ENCODE measurements at regions not wholly inside any gene's neighbourhood (a gene's known extent, or its start where the extent isn't known, plus 50 kb on each side); places are given as distances from the start of the nearest gene placed in this dataset.

- TF ChIP-seq, protein P1, sequence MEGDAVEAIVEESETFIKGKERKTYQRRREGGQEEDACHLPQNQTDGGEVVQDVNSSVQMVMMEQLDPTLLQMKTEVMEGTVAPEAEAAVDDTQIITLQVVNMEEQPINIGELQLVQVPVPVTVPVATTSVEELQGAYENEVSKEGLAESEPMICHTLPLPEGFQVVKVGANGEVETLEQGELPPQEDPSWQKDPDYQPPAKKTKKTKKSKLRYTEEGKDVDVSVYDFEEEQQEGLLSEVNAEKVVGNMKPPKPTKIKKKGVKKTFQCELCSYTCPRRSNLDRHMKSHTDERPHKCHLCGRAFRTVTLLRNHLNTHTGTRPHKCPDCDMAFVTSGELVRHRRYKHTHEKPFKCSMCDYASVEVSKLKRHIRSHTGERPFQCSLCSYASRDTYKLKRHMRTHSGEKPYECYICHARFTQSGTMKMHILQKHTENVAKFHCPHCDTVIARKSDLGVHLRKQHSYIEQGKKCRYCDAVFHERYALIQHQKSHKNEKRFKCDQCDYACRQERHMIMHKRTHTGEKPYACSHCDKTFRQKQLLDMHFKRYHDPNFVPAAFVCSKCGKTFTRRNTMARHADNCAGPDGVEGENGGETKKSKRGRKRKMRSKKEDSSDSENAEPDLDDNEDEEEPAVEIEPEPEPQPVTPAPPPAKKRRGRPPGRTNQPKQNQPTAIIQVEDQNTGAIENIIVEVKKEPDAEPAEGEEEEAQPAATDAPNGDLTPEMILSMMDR (conservative IDR thresholded peaks at IDR 0.05; ENCODE audit: low read length): no peak
- no peak for TF ChIP-seq EZH2phosphoT487 (IDR thresholded peaks at IDR 0.05; ENCODE audit: borderline replicate concordance, low read depth, low read length)
These were observed 133.5 kb upstream of the NUDT6 start for GRCh38 chr4:123055943-123056342.

Data from OCI-LY7 (cell line).